GM12878 (cell line): ENCODE measurements at regions not wholly inside any gene's neighbourhood (a gene's known extent, or its start where the extent isn't known, plus 50 kb on each side); places are given as distances from the start of the nearest gene placed in this dataset.

Source experiments
- ATAC-seq: fragments of 200-7000 bp; cut with Tn5 transposase; 3 replicates; pipeline ENCODE4 v1.9.1; 2020; ENCODE audit warnings: mild to moderate bottlenecking, moderate library complexity
- BruUV-seq: library from RNA; stranded (reverse); fragments of 400-500 nt; replicated peaks from 2 replicates; lab custom pipeline; 2021; lab: Mats Ljungman, UMichigan
- CTCF ChIA-PET: fragments of 300-600 bp; sonication (Branson Sonifier 250); formaldehyde crosslinking; extraction: SDS; loops from one replicate; lab custom pipeline; 2021; ENCODE audit warnings: inconsistent platforms; lab: Yijun Ruan, JAX
- POLR2A ChIA-PET: fragments of 350-600 bp; formaldehyde crosslinking; extraction: SDS; loops from one replicate; lab custom pipeline; 2021; ENCODE audit warnings: inconsistent platforms; lab: Charles Lee
- RAD21 ChIA-PET: fragments of 300-600 bp; sonication (Branson Sonifier 250); formaldehyde crosslinking; loops from one replicate; lab custom pipeline; 2023; ENCODE audit warnings: antibody characterized with exemption; ENCODE audit not compliant: unreplicated experiment; lab: Charles Lee
- SMC1A ChIA-PET: fragments of 300-600 bp; sonication (Branson Sonifier 250); formaldehyde crosslinking; loops from one replicate; lab custom pipeline; 2023; ENCODE audit not compliant: unreplicated experiment, uncharacterized antibody; lab: Charles Lee
- DNase-seq: peaks from one replicate; pipeline ENCODE4 v3.0.0-alpha.2; 2011; ENCODE audit warnings: low read depth, low spot score
- FAIRE-seq: peaks from 3 replicates; lab custom pipeline; 2011; peaks lifted over from hg19 to GRCh38; lab: Jason Lieb, UNC
- H2AFZ ChIP-seq: 2 replicates; pipeline ENCODE4 v1.6.0; 2011; ENCODE audit warnings: low read depth, low read length, control low read depth; ENCODE audit not compliant: control insufficient read depth
- H3K27ac ChIP-seq: 2 replicates; pipeline ENCODE4 v1.5.1; 2011; ENCODE audit warnings: control low read depth; ENCODE audit not compliant: control insufficient read depth, insufficient read depth
- H3K27me3 ChIP-seq, 2 experiments: replicated peaks in 1 of 2; 2 replicates each; pipeline versions ENCODE4 v1.6.0 to v1.6.1; 2011; ENCODE audit warnings: low read length in 1 of 2; ENCODE audit not compliant: control insufficient read depth in 2 of 2, insufficient read depth in 2 of 2
- H3K36me3 ChIP-seq, 2 experiments: 2 replicates each; pipeline ENCODE4 v1.5.1; 2011; ENCODE audit warnings: low read length in 1 of 2; ENCODE audit not compliant: control insufficient read depth in 2 of 2, insufficient read depth in 2 of 2
- H3K4me1 ChIP-seq: 2 replicates; pipeline ENCODE4 v1.6.1; 2011; ENCODE audit warnings: mild to moderate bottlenecking, low read length, moderate library complexity, mixed read lengths; ENCODE audit not compliant: control insufficient read depth, insufficient read depth
- H3K4me2 ChIP-seq: 2 replicates; pipeline ENCODE4 v1.6.0; 2011; ENCODE audit warnings: control low read depth; ENCODE audit not compliant: control insufficient read depth, insufficient read depth
- H3K4me3 ChIP-seq: fragments of 200-600 bp; sonication (generic); 2 replicates; pipeline ENCODE4 v1.5.1; 2016
- H3K79me2 ChIP-seq: 2 replicates; pipeline ENCODE4 v1.6.0; 2011; ENCODE audit warnings: low read length; ENCODE audit not compliant: control insufficient read depth, insufficient read depth
- H3K9ac ChIP-seq: 2 replicates; pipeline ENCODE4 v1.8.0; 2011; ENCODE audit warnings: low read length, control low read depth, mixed read lengths; ENCODE audit not compliant: control insufficient read depth, insufficient read depth
- H3K9me3 ChIP-seq: replicated peaks from 3 replicates; pipeline ENCODE4 v1.5.1; 2011; ENCODE audit warnings: mild to moderate bottlenecking, low read length; ENCODE audit not compliant: control insufficient read depth, insufficient read depth
- H4K20me1 ChIP-seq: 2 replicates; pipeline ENCODE4 v1.6.0; 2011; ENCODE audit not compliant: control insufficient read depth, insufficient read depth
- EGR1 ChIP-seq, 2 experiments: IDR thresholded peaks; 1 replicate in 1 of 2; 2 replicates in 1 of 2; pipeline ENCODE4 v1.6.1; 2011 to 2012; ENCODE audit warnings: low read depth in 2 of 2, low read length in 2 of 2, borderline replicate concordance in 1 of 2, mild to moderate bottlenecking in 1 of 2, moderate library complexity in 1 of 2
- GABPA ChIP-seq: IDR thresholded peaks from 2 replicates; pipeline ENCODE4 v1.6.1; 2014; ENCODE audit warnings: antibody characterized with exemption, low read depth, mild to moderate bottlenecking, inconsistent platforms
- PAX5 ChIP-seq: IDR thresholded peaks from 2 replicates; pipeline ENCODE4 v1.6.1; 2011; ENCODE audit warnings: low read depth, low read length, borderline replicate concordance
- RELA ChIP-seq: fragments of 450-650 bp; IDR thresholded peaks from 2 replicates; pipeline ENCODE4 v1.8.0; 2014; ENCODE audit warnings: borderline replicate concordance; ENCODE audit not compliant: partially characterized antibody
- SUPT20H ChIP-seq: IDR thresholded peaks from 2 replicates; pipeline ENCODE4 v1.6.1; 2011; ENCODE audit warnings: low read depth, mild to moderate bottlenecking, low read length, moderate library complexity, borderline replicate concordance; ENCODE audit not compliant: control insufficient read depth
- TCF3 ChIP-seq: IDR thresholded peaks from 2 replicates; pipeline ENCODE4 v1.6.1; 2012; ENCODE audit warnings: low read depth, mild to moderate bottlenecking, low read length, borderline replicate concordance; ENCODE audit not compliant: insufficient read depth
- ZZZ3 ChIP-seq: IDR thresholded peaks from 2 replicates; pipeline ENCODE4 v1.6.1; 2011; ENCODE audit warnings: low read depth; ENCODE audit not compliant: control insufficient read depth, insufficient read length
- whole genome bisulfite sequencing: methylation state at CpG from one replicate; pipeline ENCODE4 v1.1.6; 2016; ENCODE audit warnings: low lambda C conversion rate; ENCODE audit not compliant: insufficient replicate concordance, insufficient coverage; ENCODE audit errors: missing lambda C conversion rate; 5-methylcytosine and 5-hydroxymethylcytosine counted together
- in situ Hi-C: fragments of 300-500 bp; cut with MboI; formaldehyde crosslinking; loops from 9 replicates; pipeline ENCODE4 v1.14.3; 2018; ENCODE audit warnings: mixed read lengths
- intact Hi-C: fragments of 100-400 bp; cut with micrococcal nuclease; formaldehyde crosslinking; loops from one replicate; pipeline ENCODE4 v1.14.2; 2022; ENCODE audit not compliant: unreplicated experiment
- TF ChIP-seq, protein P1 (sequence below): IDR thresholded peaks from 2 replicates; pipeline ENCODE4 v1.6.1; 2012; ENCODE audit warnings: low read length, inconsistent platforms
- TF ChIP-seq, protein P2 (sequence below): fragments of 450-650 bp; IDR thresholded peaks from 2 replicates; pipeline ENCODE4 v1.6.1; 2016; ENCODE audit warnings: mild to moderate bottlenecking
- TF ChIP-seq, protein P3 (sequence below): IDR thresholded peaks from 2 replicates; pipeline ENCODE4 v1.6.1; 2011; ENCODE audit warnings: borderline replicate concordance, low read depth, mild to moderate bottlenecking, moderate library complexity, low read length; ENCODE audit not compliant: insufficient read depth, poor library complexity, severe bottlenecking

DNA sequence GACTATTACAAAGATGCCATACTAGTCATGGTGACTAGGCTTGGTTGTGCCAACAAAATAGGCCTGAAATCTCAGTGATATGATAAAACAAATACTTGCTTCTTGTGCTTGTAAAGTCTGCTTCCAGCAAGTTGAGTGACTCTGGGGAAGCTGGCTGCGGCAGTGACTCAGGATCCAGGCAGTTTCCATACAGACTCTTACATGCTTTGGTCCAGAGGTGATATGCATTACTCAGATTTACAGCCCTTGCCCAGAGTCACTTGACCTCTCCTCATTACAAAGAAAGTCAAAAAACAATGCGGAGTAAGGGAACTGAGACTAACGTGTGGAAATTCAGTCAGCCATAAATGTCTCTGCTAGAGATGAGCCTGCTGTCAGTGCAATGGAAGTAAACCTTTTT lies 387.5 kb downstream of the KCNA4 start:
- ATAC-seq (no peak), DNase-seq (no peak), FAIRE-seq (no peak)
- Histone ChIP-seq H3K9me3 (no peaks in the 10 kb centered on the region), H3K27me3 (no peaks in the 10 kb centered on the region), H3K4me3 (no peak overlapping the region), H3K79me2 (no peaks in the 10 kb centered on the region), H3K9ac (no peak overlapping the region), H2AFZ (no peak overlapping the region), H3K4me2 (no peak overlapping the region), H3K36me3 (no peaks in the 10 kb centered on the region), H3K4me1 (no peaks in the 10 kb centered on the region), H4K20me1 (no peaks in the 10 kb centered on the region), H3K27ac (no peak overlapping the region)
- POLR2A ChIA-PET = no interaction called here
- TF ChIP-seq, protein P1, sequence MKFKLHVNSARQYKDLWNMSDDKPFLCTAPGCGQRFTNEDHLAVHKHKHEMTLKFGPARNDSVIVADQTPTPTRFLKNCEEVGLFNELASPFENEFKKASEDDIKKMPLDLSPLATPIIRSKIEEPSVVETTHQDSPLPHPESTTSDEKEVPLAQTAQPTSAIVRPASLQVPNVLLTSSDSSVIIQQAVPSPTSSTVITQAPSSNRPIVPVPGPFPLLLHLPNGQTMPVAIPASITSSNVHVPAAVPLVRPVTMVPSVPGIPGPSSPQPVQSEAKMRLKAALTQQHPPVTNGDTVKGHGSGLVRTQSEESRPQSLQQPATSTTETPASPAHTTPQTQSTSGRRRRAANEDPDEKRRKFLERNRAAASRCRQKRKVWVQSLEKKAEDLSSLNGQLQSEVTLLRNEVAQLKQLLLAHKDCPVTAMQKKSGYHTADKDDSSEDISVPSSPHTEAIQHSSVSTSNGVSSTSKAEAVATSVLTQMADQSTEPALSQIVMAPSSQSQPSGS = no peak
- TF ChIP-seq ZZZ3 (no peak), TCF3 (no peak), SUPT20H (no peak), EGR1 (IDR thresholded peaks at IDR 0.05; ENCODE audit: borderline replicate concordance in 1 of 2, low read depth in 2 of 2, low read length in 2 of 2) (no peak), PAX5 (no peak), RELA (no peak), GABPA (no peak)
- TF ChIP-seq, protein P2, sequence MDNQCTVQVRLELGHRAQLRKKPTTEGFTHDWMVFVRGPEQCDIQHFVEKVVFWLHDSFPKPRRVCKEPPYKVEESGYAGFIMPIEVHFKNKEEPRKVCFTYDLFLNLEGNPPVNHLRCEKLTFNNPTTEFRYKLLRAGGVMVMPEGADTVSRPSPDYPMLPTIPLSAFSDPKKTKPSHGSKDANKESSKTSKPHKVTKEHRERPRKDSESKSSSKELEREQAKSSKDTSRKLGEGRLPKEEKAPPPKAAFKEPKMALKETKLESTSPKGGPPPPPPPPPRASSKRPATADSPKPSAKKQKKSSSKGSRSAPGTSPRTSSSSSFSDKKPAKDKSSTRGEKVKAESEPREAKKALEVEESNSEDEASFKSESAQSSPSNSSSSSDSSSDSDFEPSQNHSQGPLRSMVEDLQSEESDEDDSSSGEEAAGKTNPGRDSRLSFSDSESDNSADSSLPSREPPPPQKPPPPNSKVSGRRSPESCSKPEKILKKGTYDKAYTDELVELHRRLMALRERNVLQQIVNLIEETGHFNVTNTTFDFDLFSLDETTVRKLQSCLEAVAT = no peak
- TF ChIP-seq, protein P3, sequence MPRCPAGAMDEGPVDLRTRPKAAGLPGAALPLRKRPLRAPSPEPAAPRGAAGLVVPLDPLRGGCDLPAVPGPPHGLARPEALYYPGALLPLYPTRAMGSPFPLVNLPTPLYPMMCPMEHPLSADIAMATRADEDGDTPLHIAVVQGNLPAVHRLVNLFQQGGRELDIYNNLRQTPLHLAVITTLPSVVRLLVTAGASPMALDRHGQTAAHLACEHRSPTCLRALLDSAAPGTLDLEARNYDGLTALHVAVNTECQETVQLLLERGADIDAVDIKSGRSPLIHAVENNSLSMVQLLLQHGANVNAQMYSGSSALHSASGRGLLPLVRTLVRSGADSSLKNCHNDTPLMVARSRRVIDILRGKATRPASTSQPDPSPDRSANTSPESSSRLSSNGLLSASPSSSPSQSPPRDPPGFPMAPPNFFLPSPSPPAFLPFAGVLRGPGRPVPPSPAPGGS = no peak
- SMC1A ChIA-PET = no interaction called here
- RAD21 ChIA-PET = no interaction called here
- in situ Hi-C loops (no loop called here), intact Hi-C loops (no loop called here)
- WGBS = 19% methylated on average over 3 of the region's 3 CpGs
- CTCF ChIA-PET = no interaction called here
- BruUV-seq = no TSS peak
